SK-MEL-5 (cell line): ENCODE measurements at regions not wholly inside any gene's neighbourhood (a gene's known extent, or its start where the extent isn't known, plus 50 kb on each side); places are given as distances from the start of the nearest gene placed in this dataset.
"Not testable (repeated sequence)": the region's sequence is repeated elsewhere in the genome, so short reads cannot be mapped to it uniquely, and the experiment has no call there.

Experiments used
- DNase-seq: peaks from one replicate; pipeline ENCODE4 v3.0.0-alpha.2; 2016; ENCODE audit warnings: low read depth, low spot score
- in situ Hi-C: cut with HindIII; loops from 2 replicates; pipeline ENCODE4 v1.10.0; 2016; ENCODE audit warnings: low sequenced_read_pairs, high pct_unique_total_duplicates, low pct_unique_long_range_greater_than_20kb
- small RNA-seq, 2 experiments: library from RNA; depleted of rRNA; stranded (forward); fragments of <200 nt; gene quantifications; one replicate each; pipeline ENCODE3, GENCODE V24; 2014

- DNase-seq, result no peak
- in situ Hi-C loops, result no loop called here
These were observed 69.4 kb upstream of the USP25 start for GRCh38 chr21:15660423-15660804.

GRCh38 chr21:15667010-15667409, 62.8 kb upstream of the USP25 start:
- in situ Hi-C loops, result no loop called here
- no peak for DNase-seq

- in situ Hi-C loops, result no loop called here
These were observed 62.0 kb upstream of the USP25 start for GRCh38 chr21:15667819-15668218.

GRCh38 chr21:15669247-15669646, 60.5 kb upstream of the USP25 start:
- in situ Hi-C loops, result no loop called here
- no peak for DNase-seq

More at GRCh38 chr21:15667819-15668218, 62.0 kb upstream of the USP25 start:
- no peak for DNase-seq

- in situ Hi-C loops, result no loop called here
- DNase-seq, result no peak
These were observed 58.6 kb upstream of the USP25 start for GRCh38 chr21:15671188-15671587.

GRCh38 chr21:15672578-15672977, 57.2 kb upstream of the USP25 start:
- in situ Hi-C loops, DNase-seq: not testable (repeated sequence)

GRCh38 chr21:15676935-15677334, 52.8 kb upstream of the USP25 start:
- in situ Hi-C loops, result no loop called here
- no peak for DNase-seq

GRCh38 chr21:15679630-15680029, 50.2 kb upstream of the USP25 start:
- no peak for DNase-seq
- in situ Hi-C loops, result no loop called here

Small RNA genes in the stretch of these regions (small RNA-seq; reads per million reads assigned to genes)
- 0 reads per million in 2 experiments for gene AF246928.1
- 0 reads per million in 2 experiments for gene CYCSP42
- gene RNU6-1326P, result 0 reads per million in 2 experiments
